Common myeloid progenitor, CD34-positive (primary cell): ENCODE measurements at regions not wholly inside any gene's neighbourhood (a gene's known extent, or its start where the extent isn't known, plus 50 kb on each side); places are given as distances from the start of the nearest gene placed in this dataset.
"Not testable (repeated sequence)": the region's sequence is repeated elsewhere in the genome, so short reads cannot be mapped to it uniquely, and the experiment has no call there.

ENCODE experiments used
- CTCF ChIA-PET: fragments of 350-600 bp; sonication (Branson Sonifier 250); formaldehyde crosslinking; loops from one replicate; lab custom pipeline; 2021; ENCODE audit warnings: antibody characterized with exemption; lab: Charles Lee
- POLR2A ChIA-PET: fragments of 350-600 bp; sonication (Branson Sonifier 250); formaldehyde crosslinking; loops from one replicate; lab custom pipeline; 2021; ENCODE audit warnings: antibody characterized with exemption; lab: Charles Lee
- DNase-seq, 3 donors: peaks; one replicate each; pipeline versions ENCODE4 v3.0.0 to v3.0.0-alpha.2; 2013
- H3K27ac ChIP-seq, 2 experiments: 1 replicate in 1 of 2; 2 replicates in 1 of 2; pipeline ENCODE4 v1.7.0; 2013; ENCODE audit warnings: inconsistent platforms in 2 of 2, low read length in 2 of 2, mild to moderate bottlenecking in 2 of 2, low read depth in 1 of 2, moderate library complexity in 1 of 2; ENCODE audit not compliant: severe bottlenecking in 2 of 2, insufficient read depth in 1 of 2, poor library complexity in 1 of 2
- H3K27me3 ChIP-seq, 5 experiments: replicated peaks in 2 of 5; 1 replicate in 3 of 5; 2 replicates in 2 of 5; pipeline versions ENCODE4 v1.6.1 to v1.7.0; 2013; ENCODE audit warnings: low read length in 4 of 5, mild to moderate bottlenecking in 2 of 5, moderate library complexity in 2 of 5, inconsistent platforms in 1 of 5; ENCODE audit not compliant: insufficient read depth in 5 of 5, control insufficient read depth in 4 of 5
- H3K36me3 ChIP-seq, 4 experiments: 1 replicate in 2 of 4; 2 replicates in 2 of 4; pipeline versions ENCODE4 v1.6.1 to v1.7.0; 2013; ENCODE audit warnings: low read length in 3 of 4, control low read depth in 1 of 4, mild to moderate bottlenecking in 1 of 4; ENCODE audit not compliant: control insufficient read depth in 4 of 4, insufficient read depth in 4 of 4
- H3K4me1 ChIP-seq, 4 experiments: 1 replicate in 3 of 4; 2 replicates in 1 of 4; pipeline versions ENCODE4 v1.6.1 to v1.7.1; 2013; ENCODE audit warnings: low read length in 3 of 4, mild to moderate bottlenecking in 3 of 4, control low read depth in 1 of 4, inconsistent platforms in 1 of 4, moderate library complexity in 1 of 4; ENCODE audit not compliant: control insufficient read depth in 4 of 4, insufficient read depth in 4 of 4; ENCODE audit errors: control extremely low read depth in 1 of 4
- H3K4me3 ChIP-seq, 7 experiments: 1 replicate in 4 of 7; 2 replicates in 3 of 7; pipeline versions ENCODE4 v1.5.1 to v1.7.0; 2013; ENCODE audit warnings: mild to moderate bottlenecking in 7 of 7, low read length in 6 of 7, moderate library complexity in 6 of 7, inconsistent platforms in 2 of 7, low read depth in 2 of 7, control low read depth in 1 of 7; ENCODE audit not compliant: insufficient read depth in 4 of 7, control insufficient read depth in 1 of 7; ENCODE audit errors: extremely low read depth in 1 of 7
- H3K9me3 ChIP-seq, 5 experiments: 1 replicate in 4 of 5; 2 replicates in 1 of 5; pipeline versions ENCODE4 v1.6.1 to v1.7.1; 2013; ENCODE audit warnings: low read length in 4 of 5, mild to moderate bottlenecking in 2 of 5, inconsistent platforms in 1 of 5, low read depth in 1 of 5, moderate library complexity in 1 of 5; ENCODE audit not compliant: control insufficient read depth in 4 of 5, insufficient read depth in 2 of 5; ENCODE audit errors: control extremely low read depth in 1 of 5
- WGBS: methylation state at CpG from one replicate; pipeline ENCODE4 v1.1.5; 2013; ENCODE audit not compliant: insufficient coverage; 5-methylcytosine and 5-hydroxymethylcytosine counted together

- Histone ChIP-seq H3K36me3 (no peaks in the 10 kb centered on the region), H3K4me1 (no peaks in the 10 kb centered on the region), H3K9me3 (peaks cover 0 to 10% (median 8%) of the 10 kb centered on the region in 5 experiments), H3K27ac (no peak overlapping the region), H3K4me3 (no peak overlapping the region), H3K27me3 (peaks cover 0 to 6% (median 2%) of the 10 kb centered on the region in 5 experiments)
- CTCF ChIA-PET, result no interaction called here
- WGBS, result 17% methylated on average over 6 of the region's 6 CpGs
- POLR2A ChIA-PET, result no interaction called here
- no peak for DNase-seq
Measured at GRCh38 chr17:5976251-5976650, 93.9 kb upstream of the WSCD1 start.

GRCh38 chr17:5978496-5978895 is 91.7 kb upstream of the WSCD1 start:
- H3K4me1 ChIP-seq, result no peaks in the 10 kb centered on the region
- 75% methylated on average over 6 of the region's 7 CpGs for WGBS
- no peak overlapping the region for H3K27ac ChIP-seq
- POLR2A ChIA-PET, result no interaction called here
- no peaks in the 10 kb centered on the region for H3K36me3 ChIP-seq
- no peak overlapping the region for H3K4me3 ChIP-seq
- peaks cover 0 to 6% (median 2%) of the 10 kb centered on the region in 5 experiments for H3K27me3 ChIP-seq
- CTCF ChIA-PET, result no interaction called here
- no peak for DNase-seq
- H3K9me3 ChIP-seq, result peaks cover 0 to 4% (median 2%) of the 10 kb centered on the region in 5 experiments

DNA sequence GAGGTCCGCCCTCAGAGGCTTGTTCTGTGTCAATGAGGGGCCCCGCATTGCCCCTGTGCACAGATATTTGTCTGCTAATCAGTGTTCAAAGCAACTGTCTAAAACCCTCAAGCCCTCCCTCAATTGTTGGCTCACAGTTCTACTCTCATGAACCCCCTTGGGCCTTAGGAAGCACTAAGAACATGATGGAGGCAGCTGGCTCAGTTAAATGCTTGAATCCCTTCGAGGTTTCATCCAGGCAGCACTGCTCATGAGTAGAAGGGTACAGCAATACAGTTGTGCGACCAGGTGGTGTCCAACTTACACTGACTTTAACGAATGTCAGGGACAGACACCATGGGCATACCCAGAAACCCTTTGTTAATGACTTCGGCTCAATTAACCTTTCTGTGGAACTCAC is 89.2 kb upstream of the WSCD1 start:
- Histone ChIP-seq H3K27ac (no peak overlapping the region), H3K9me3 (no peaks in the 10 kb centered on the region), H3K36me3 (no peaks in the 10 kb centered on the region), H3K4me3 (no peak overlapping the region), H3K4me1 (no peaks in the 10 kb centered on the region), H3K27me3 (peaks cover 0 to 6% (median 2%) of the 10 kb centered on the region in 5 experiments)
- DNase-seq, result no peak
- 94% methylated on average over 5 of the region's 6 CpGs for WGBS
- POLR2A ChIA-PET, result no interaction called here
- CTCF ChIA-PET, result no interaction called here

GRCh38 chr17:5986644-5987043 is 83.5 kb upstream of the WSCD1 start:
- ChIA-PET CTCF (no interaction called here), POLR2A (no interaction called here)
- WGBS, result 80% methylated on average over 1 of the region's 2 CpGs
- no peak for DNase-seq
- H3K4me3 ChIP-seq, result no peak overlapping the region
- H3K27me3 ChIP-seq, result no peaks in the 10 kb centered on the region
- no peaks in the 10 kb centered on the region for H3K36me3 ChIP-seq
- H3K9me3 ChIP-seq, result no peaks in the 10 kb centered on the region
- H3K27ac ChIP-seq, result no peak overlapping the region
- H3K4me1 ChIP-seq, result no peaks in the 10 kb centered on the region

DNA sequence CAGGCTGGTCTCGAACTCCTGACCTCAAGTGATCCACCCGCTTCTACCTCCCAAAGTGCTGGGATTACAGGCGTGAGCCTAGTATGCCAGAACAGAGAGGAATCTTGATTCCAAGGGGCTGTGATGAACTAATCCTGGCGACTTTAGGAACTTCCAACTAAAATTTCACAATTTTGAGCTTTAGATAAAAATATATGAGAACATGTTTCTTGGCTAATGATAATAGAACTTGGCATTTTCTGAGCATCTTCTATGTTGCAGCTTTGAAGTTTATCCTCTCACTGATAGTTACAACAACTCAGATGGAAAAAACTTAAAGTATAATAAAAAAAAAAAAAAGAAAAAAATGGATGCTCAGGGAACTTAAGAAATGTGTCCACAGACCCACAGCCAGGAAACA is 69.8 kb upstream of the WSCD1 start:
- 94% methylated on average over 3 of the region's 4 CpGs for WGBS
- Histone ChIP-seq H3K9me3 (no peaks in the 10 kb centered on the region), H3K27me3 (peaks cover 0 to 8% (median 0%) of the 10 kb centered on the region in 5 experiments), H3K27ac (no peak overlapping the region), H3K4me3 (no peak overlapping the region), H3K4me1 (no peaks in the 10 kb centered on the region), H3K36me3 (no peaks in the 10 kb centered on the region)
- ChIA-PET CTCF (no interaction called here), POLR2A (no interaction called here)
- DNase-seq, result no peak

DNA sequence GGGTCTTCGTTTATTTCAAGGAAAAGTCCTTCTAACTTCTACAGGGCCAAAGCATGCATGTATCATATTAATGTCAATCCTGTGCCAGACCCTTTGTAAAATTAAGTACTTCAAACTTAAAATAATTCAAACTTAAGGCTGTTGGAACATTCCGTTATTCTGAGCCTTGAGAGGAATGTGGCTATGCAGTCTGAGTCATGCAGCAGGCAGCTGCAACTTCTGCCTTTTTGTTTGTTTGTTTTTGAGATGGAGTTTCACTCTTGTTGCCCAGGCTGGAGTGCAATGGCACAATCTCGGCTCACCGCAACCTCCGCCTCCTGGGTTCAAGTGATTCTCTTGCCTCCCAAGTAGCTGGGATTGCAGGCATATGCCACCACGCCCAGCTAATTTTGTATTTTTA is 67.0 kb upstream of the WSCD1 start:
- H3K4me1 ChIP-seq, H3K27ac ChIP-seq, H3K4me3 ChIP-seq, H3K27me3 ChIP-seq, H3K9me3 ChIP-seq, DNase-seq, CTCF ChIA-PET, POLR2A ChIA-PET, H3K36me3 ChIP-seq: not testable (repeated sequence)
- 83% methylated on average over 1 of the region's 6 CpGs for WGBS

DNA sequence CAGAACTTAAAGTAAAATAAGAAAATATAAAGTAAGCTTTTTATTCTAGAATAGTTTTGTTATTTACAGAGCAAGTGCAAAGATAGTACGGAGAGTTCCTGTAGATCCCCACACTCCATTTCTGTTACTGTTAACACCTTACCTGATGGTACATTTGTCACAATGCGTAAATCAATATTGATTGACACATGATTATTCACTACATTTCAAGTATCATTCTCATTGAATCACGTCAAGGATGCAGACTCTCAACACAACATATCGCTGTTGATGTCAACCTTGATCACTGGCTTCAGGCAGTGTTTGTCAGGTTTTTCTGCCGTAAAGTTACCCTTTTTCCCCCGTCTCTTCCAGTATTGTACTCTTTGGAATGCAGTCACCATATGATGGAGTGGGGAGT is 64.2 kb upstream of the WSCD1 start:
- no peak for DNase-seq
- H3K4me3 ChIP-seq, result no peak overlapping the region
- no peaks in the 10 kb centered on the region for H3K9me3 ChIP-seq
- CTCF ChIA-PET, result no interaction called here
- no peaks in the 10 kb centered on the region for H3K4me1 ChIP-seq
- H3K36me3 ChIP-seq, result no peaks in the 10 kb centered on the region
- no peak overlapping the region for H3K27ac ChIP-seq
- 100% methylated on average over 4 of the region's 6 CpGs for WGBS
- POLR2A ChIA-PET, result no interaction called here
- H3K27me3 ChIP-seq, result peaks cover 0 to 4% (median 2%) of the 10 kb centered on the region in 5 experiments
